ENCODE measurements at regions not wholly inside any gene's neighbourhood (a gene's known extent, or its start where the extent isn't known, plus 50 kb on each side); places are given as distances from the start of the nearest gene placed in this dataset.

- no peak for TF ChIP-seq EZH2 (IDR thresholded peaks at IDR 0.05; ENCODE audit: low read length)
- TF ChIP-seq CTCF (optimal IDR thresholded peaks at IDR 0.05 in 1 of 3, IDR thresholded peaks at IDR 0.05 in 1 of 3, conservative IDR thresholded peaks at IDR 0.05 in 1 of 3; ENCODE audit: extremely low read depth in 1 of 3, insufficient read depth in 2 of 3, low read length in 3 of 3), result no peak
- H3K27me3 ChIP-seq (ENCODE audit: control insufficient read depth, extremely low read depth, insufficient read depth, low read length), result no peaks in the 10 kb centered on the region
- no peaks in the 10 kb centered on the region for H3K9me1 ChIP-seq (ENCODE audit: control insufficient read depth, extremely low read depth, insufficient read depth, low read length)
- H3K4me3 ChIP-seq (ENCODE audit: control insufficient read depth in 2 of 3, extremely low read depth in 1 of 3, insufficient read depth in 2 of 3, low read depth in 1 of 3, low read length in 3 of 3), result no peak overlapping the region
- no peaks in the 10 kb centered on the region for H3K36me3 ChIP-seq (ENCODE audit: control insufficient read depth in 2 of 2, extremely low read depth in 1 of 2, insufficient read depth in 2 of 2, low read length in 2 of 2)
- DNase-seq (ENCODE audit: low read depth, low spot score), result no peak
- H3K27ac ChIP-seq (ENCODE audit: control insufficient read depth, insufficient read depth, low read length), result no peak overlapping the region
- H3K4me2 ChIP-seq (ENCODE audit: control insufficient read depth, extremely low read depth, insufficient read depth, low read depth, low read length), result no peak overlapping the region
- H3K9ac ChIP-seq (ENCODE audit: control insufficient read depth, extremely low read depth, insufficient read depth, low read length), result no peak overlapping the region
- no peak overlapping the region for H2AFZ ChIP-seq (ENCODE audit: control insufficient read depth, low read length)
- dilution Hi-C loops (cut with MboI; ENCODE audit: extremely low pct_ligation_motif_present, low sequenced_read_pairs), result no loop called here
- H3K9me3 ChIP-seq (ENCODE audit: control insufficient read depth, low read depth, low read length), result no peaks in the 10 kb centered on the region
- H4K20me1 ChIP-seq (ENCODE audit: control insufficient read depth, extremely low read depth, insufficient read depth, low read length), result no peaks in the 10 kb centered on the region
- H3K79me2 ChIP-seq (ENCODE audit: control insufficient read depth, insufficient read depth, low read length), result no peaks in the 10 kb centered on the region
- FAIRE-seq, result no peak
- H3K4me1 ChIP-seq (ENCODE audit: control insufficient read depth, extremely low read depth, insufficient read depth, low read length), result no peaks in the 10 kb centered on the region
These were observed 930.1 kb downstream of the ADGRL3 start for GRCh38 chr4:62130230-62130629.

Data from keratinocyte (primary cell).